H9 (cell line): ENCODE measurements at regions not wholly inside any gene's neighbourhood (a gene's known extent, or its start where the extent isn't known, plus 50 kb on each side); places are given as distances from the start of the nearest gene placed in this dataset.

ENCODE experiments used
- DNase-seq: peaks from one replicate; pipeline ENCODE4 v3.0.0-alpha.2; 2017
- H2AFZ ChIP-seq: one replicate; pipeline ENCODE4 v1.6.1; 2013; ENCODE audit warnings: mild to moderate bottlenecking, low read length, control low read depth, moderate library complexity
- H2AK5ac ChIP-seq: 2 replicates; pipeline ENCODE4 v1.6.1; 2013; ENCODE audit warnings: low read length, control low read depth, mixed read lengths; ENCODE audit not compliant: insufficient read length
- H2BK120ac ChIP-seq: one replicate; pipeline ENCODE4 v1.6.1; 2013; ENCODE audit warnings: low read depth, mild to moderate bottlenecking, low read length, control low read depth, inconsistent platforms; ENCODE audit not compliant: poor library complexity, severe bottlenecking
- H2BK12ac ChIP-seq: 2 replicates; pipeline ENCODE4 v1.6.1; 2013; ENCODE audit warnings: low read length, control low read depth, mixed read lengths, low read depth; ENCODE audit not compliant: insufficient read length
- H2BK15ac ChIP-seq: 2 replicates; pipeline ENCODE4 v1.6.1; 2013; ENCODE audit warnings: low read depth, low read length, control low read depth
- H2BK20ac ChIP-seq: one replicate; pipeline ENCODE4 v1.6.1; 2013; ENCODE audit warnings: low read depth, mild to moderate bottlenecking, low read length, control low read depth, inconsistent platforms; ENCODE audit not compliant: poor library complexity, severe bottlenecking
- H2BK5ac ChIP-seq: 2 replicates; pipeline ENCODE4 v1.6.1; 2013; ENCODE audit warnings: low read length, control low read depth, mixed read lengths; ENCODE audit not compliant: insufficient read length
- H3K14ac ChIP-seq: 2 replicates; pipeline ENCODE4 v1.6.1; 2013; ENCODE audit warnings: low read length, control low read depth; ENCODE audit not compliant: insufficient read depth
- H3K18ac ChIP-seq: 2 replicates; pipeline ENCODE4 v1.6.1; 2013; ENCODE audit warnings: low read depth, mild to moderate bottlenecking, mixed read lengths, low read length, control low read depth; ENCODE audit not compliant: insufficient read length
- H3K23ac ChIP-seq: 2 replicates; pipeline ENCODE4 v1.6.1; 2013; ENCODE audit warnings: low read length, control low read depth, mixed read lengths, low read depth; ENCODE audit not compliant: insufficient read length
- H3K23me2 ChIP-seq: 2 replicates; pipeline ENCODE4 v1.6.1; 2013; ENCODE audit warnings: low read depth, mild to moderate bottlenecking, mixed read lengths, low read length, control low read depth; ENCODE audit not compliant: insufficient read length, poor library complexity, severe bottlenecking
- H3K27ac ChIP-seq: 2 replicates; pipeline ENCODE4 v1.5.1; 2013; ENCODE audit warnings: low read length, control low read depth, mixed read lengths, low read depth; ENCODE audit not compliant: insufficient read length
- H3K27me3 ChIP-seq: 2 replicates; pipeline ENCODE4 v1.6.1; 2013; ENCODE audit warnings: low read length, control low read depth, inconsistent platforms; ENCODE audit not compliant: insufficient read depth
- H3K4ac ChIP-seq: 2 replicates; pipeline ENCODE4 v1.6.1; 2013; ENCODE audit warnings: low read depth, mild to moderate bottlenecking, control low read depth, inconsistent platforms, low read length, moderate library complexity
- H3K4me1 ChIP-seq: 2 replicates; pipeline ENCODE4 v1.6.1; 2013; ENCODE audit warnings: low read length, control low read depth, inconsistent platforms; ENCODE audit not compliant: insufficient read depth
- H3K4me2 ChIP-seq: 2 replicates; pipeline ENCODE4 v1.6.1; 2013; ENCODE audit warnings: low read length, control low read depth, mixed read lengths; ENCODE audit not compliant: insufficient read length, insufficient read depth
- H3K56ac ChIP-seq: 2 replicates; pipeline ENCODE4 v1.6.1; 2013; ENCODE audit warnings: low read depth, mild to moderate bottlenecking, mixed read lengths, low read length, control low read depth; ENCODE audit not compliant: insufficient read length
- H3K79me1 ChIP-seq: 2 replicates; pipeline ENCODE4 v1.6.1; 2013; ENCODE audit warnings: low read depth, mild to moderate bottlenecking, moderate library complexity, low read length, control low read depth, inconsistent platforms; ENCODE audit not compliant: insufficient read depth, poor library complexity, severe bottlenecking
- H3K79me2 ChIP-seq: 2 replicates; pipeline ENCODE4 v1.6.1; 2013; ENCODE audit warnings: low read length, control low read depth, inconsistent platforms; ENCODE audit not compliant: insufficient read depth
- H3K9ac ChIP-seq: 2 replicates; pipeline ENCODE4 v1.6.1; 2013; ENCODE audit warnings: low read length, control low read depth, mixed read lengths; ENCODE audit not compliant: insufficient read length; ENCODE audit errors: extremely low read depth
- H3K9me3 ChIP-seq: one replicate; pipeline ENCODE4 v1.6.1; 2013; ENCODE audit warnings: low read depth, low read length, inconsistent platforms; ENCODE audit not compliant: control insufficient read depth
- H3T11ph ChIP-seq: one replicate; pipeline ENCODE4 v1.6.1; 2013; ENCODE audit warnings: mild to moderate bottlenecking, low read length, control low read depth, inconsistent platforms
- H4K20me1 ChIP-seq: one replicate; pipeline ENCODE4 v1.6.1; 2013; ENCODE audit not compliant: control insufficient read depth, insufficient read length, insufficient read depth
- H4K5ac ChIP-seq: 2 replicates; pipeline ENCODE4 v1.6.1; 2013; ENCODE audit warnings: low read depth, mild to moderate bottlenecking, mixed read lengths, low read length, control low read depth; ENCODE audit not compliant: insufficient read length
- H4K8ac ChIP-seq: replicated peaks from 2 replicates; pipeline ENCODE4 v1.6.1; 2013; ENCODE audit warnings: low read length, control low read depth, mixed read lengths, low read depth; ENCODE audit not compliant: insufficient read length
- H4K91ac ChIP-seq: 2 replicates; pipeline ENCODE4 v1.6.1; 2013; ENCODE audit warnings: low read depth, mild to moderate bottlenecking, moderate library complexity, mixed read lengths, low read length, control low read depth; ENCODE audit not compliant: insufficient read length
- H3K27ac Mint-ChIP-seq, 3 experiments: 2 replicates in 2 of 3; 3 replicates in 1 of 3; pipeline ENCODE4 v1.8.0; 2020 to 2021; ENCODE audit warnings: mixed read lengths in 3 of 3, mild to moderate bottlenecking in 1 of 3, moderate library complexity in 1 of 3
- H3K27me3 Mint-ChIP-seq: 2 replicates; pipeline ENCODE4 v1.8.0; 2021; ENCODE audit warnings: low read depth, mild to moderate bottlenecking, moderate library complexity, mixed read lengths
- H3K36me3 Mint-ChIP-seq, 3 experiments: 2 replicates in 2 of 3; 3 replicates in 1 of 3; pipeline ENCODE4 v1.8.0; 2020 to 2021; ENCODE audit warnings: low read depth in 3 of 3, mixed read lengths in 3 of 3; ENCODE audit not compliant: insufficient read depth in 1 of 3
- H3K4me1 Mint-ChIP-seq, 2 experiments: 2 replicates each; pipeline ENCODE4 v1.8.0; 2020; ENCODE audit warnings: mixed read lengths in 2 of 2
- H3K4me3 Mint-ChIP-seq, 2 experiments: 2 replicates in 1 of 2; 3 replicates in 1 of 2; pipeline ENCODE4 v1.8.0; 2020 to 2021; ENCODE audit warnings: mild to moderate bottlenecking in 2 of 2, mixed read lengths in 2 of 2, moderate library complexity in 1 of 2
- H3K9me3 Mint-ChIP-seq, 2 experiments: 2 replicates in 1 of 2; 3 replicates in 1 of 2; pipeline ENCODE4 v1.8.0; 2020; ENCODE audit warnings: mild to moderate bottlenecking in 2 of 2, mixed read lengths in 2 of 2, moderate library complexity in 1 of 2
- CTCF ChIP-seq: fragments of 200-600 bp; sonication (generic); conservative IDR thresholded peaks from 3 replicates; pipeline ENCODE4 v1.8.0; 2021; ENCODE audit warnings: antibody characterized with exemption, mild to moderate bottlenecking
- WGBS: extraction: QIAGEN DNeasy Blood & Tissue Kit; methylation state at CpG from one replicate; pipeline ENCODE4 v1.1.7; 2013; ENCODE audit warnings: missing lambda C conversion rate, low lambda C conversion rate, mixed read lengths; ENCODE audit not compliant: insufficient read length; ENCODE audit errors: extremely low coverage; 5-methylcytosine and 5-hydroxymethylcytosine counted together

GRCh38 chr2:65812887-65813286, 380.5 kb upstream of the SPRED2 start:
- H2AFZ ChIP-seq: no peak overlapping the region
- no peaks in the 10 kb centered on the region for H3K79me1 ChIP-seq
- H4K20me1 ChIP-seq: no peaks in the 10 kb centered on the region
- no peaks in the 10 kb centered on the region for H3K9me3 ChIP-seq
- TF ChIP-seq CTCF: no peak
- no peak overlapping the region for H3K9ac ChIP-seq
- no peaks in the 10 kb centered on the region for H3K27me3 ChIP-seq
- no peak overlapping the region for H3K23ac ChIP-seq
- no peak overlapping the region for H4K8ac ChIP-seq
- no peak overlapping the region for H2BK120ac ChIP-seq
- no peak overlapping the region for H3K14ac ChIP-seq
- no peak for DNase-seq
- H3K4me3 Mint-ChIP-seq: no peak overlapping the region
- H2BK5ac ChIP-seq: no peak overlapping the region
- H3T11ph ChIP-seq: no peak overlapping the region
- no peak overlapping the region for H4K91ac ChIP-seq
- H3K27ac Mint-ChIP-seq: no peak overlapping the region
- no peak overlapping the region for H2BK12ac ChIP-seq
- H3K4ac ChIP-seq: no peak overlapping the region
- no peak overlapping the region for H4K5ac ChIP-seq
- H3K79me2 ChIP-seq: no peaks in the 10 kb centered on the region
- no peak overlapping the region for H3K4me2 ChIP-seq
- H3K56ac ChIP-seq: no peak overlapping the region
- no peaks in the 10 kb centered on the region; the same call in 1 of the 2 replicates for H3K4me1 ChIP-seq
- H3K27me3 Mint-ChIP-seq: no peaks in the 10 kb centered on the region
- peaks cover 6 to 11% of the 10 kb centered on the region in 2 experiments for H3K9me3 Mint-ChIP-seq
- H2BK20ac ChIP-seq: no peak overlapping the region
- no CpG with 5 or more reads among the region's 3 CpGs for WGBS
- H3K18ac ChIP-seq: no peak overlapping the region
- no peaks in the 10 kb centered on the region for H3K23me2 ChIP-seq
- peaks cover 0 to 5% (median 2%) of the 10 kb centered on the region in 3 experiments; a peak in 1 of 7 replicates for H3K36me3 Mint-ChIP-seq
- no peak overlapping the region for H3K27ac ChIP-seq
- H2BK15ac ChIP-seq: no peak overlapping the region
- no peaks in the 10 kb centered on the region for H3K4me1 Mint-ChIP-seq
- H2AK5ac ChIP-seq: no peak overlapping the region
